ENCODE measurements at regions not wholly inside any gene's neighbourhood (a gene's known extent, or its start where the extent isn't known, plus 50 kb on each side); places are given as distances from the start of the nearest gene placed in this dataset.

DNA sequence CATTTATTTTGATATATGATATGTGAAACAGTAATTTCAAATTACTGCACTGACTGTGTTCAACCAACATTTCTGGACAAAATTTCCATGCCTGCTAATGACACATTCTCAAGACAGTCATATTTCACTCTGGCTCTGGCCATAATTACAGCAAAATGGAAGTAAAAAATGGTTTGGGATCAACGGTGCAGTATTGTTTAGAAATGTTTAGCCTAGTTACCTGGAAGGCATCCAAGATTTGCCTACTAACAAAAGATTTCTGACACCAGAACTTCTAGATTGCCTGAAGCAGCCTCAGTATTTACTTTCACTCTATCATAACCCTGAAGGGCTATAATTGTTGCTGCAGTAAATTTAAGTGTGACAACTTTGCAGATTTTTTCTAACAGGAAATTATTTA is 416.3 kb downstream of the PCDH10 start (continued):
- TF ChIP-seq, protein P1, sequence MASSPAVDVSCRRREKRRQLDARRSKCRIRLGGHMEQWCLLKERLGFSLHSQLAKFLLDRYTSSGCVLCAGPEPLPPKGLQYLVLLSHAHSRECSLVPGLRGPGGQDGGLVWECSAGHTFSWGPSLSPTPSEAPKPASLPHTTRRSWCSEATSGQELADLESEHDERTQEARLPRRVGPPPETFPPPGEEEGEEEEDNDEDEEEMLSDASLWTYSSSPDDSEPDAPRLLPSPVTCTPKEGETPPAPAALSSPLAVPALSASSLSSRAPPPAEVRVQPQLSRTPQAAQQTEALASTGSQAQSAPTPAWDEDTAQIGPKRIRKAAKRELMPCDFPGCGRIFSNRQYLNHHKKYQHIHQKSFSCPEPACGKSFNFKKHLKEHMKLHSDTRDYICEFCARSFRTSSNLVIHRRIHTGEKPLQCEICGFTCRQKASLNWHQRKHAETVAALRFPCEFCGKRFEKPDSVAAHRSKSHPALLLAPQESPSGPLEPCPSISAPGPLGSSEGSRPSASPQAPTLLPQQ (tag by site-specific recombination; IDR thresholded peaks at IDR 0.05), result no peak
- TF ChIP-seq TRIM28 (IDR thresholded peaks at IDR 0.05; ENCODE audit: borderline replicate concordance, low read length), result peak; percentile 67; the same call in 1 of the 2 replicates
- TF ChIP-seq ZSCAN16 (tag by site-specific recombination; IDR thresholded peaks at IDR 0.05), result no peak
- TF ChIP-seq WT1 (tag by site-specific recombination; IDR thresholded peaks at IDR 0.05), result 0 out of 2 replicates have a peak, but pooled peaks have one; percentile 48
- TF ChIP-seq GLI4 (tag by site-specific recombination; IDR thresholded peaks at IDR 0.05), result no peak
- no peak for TF ChIP-seq ZNF266 (tag by site-specific recombination; IDR thresholded peaks at IDR 0.05; ENCODE audit: low read depth)
- TF ChIP-seq EGR2 (tag by site-specific recombination; IDR thresholded peaks at IDR 0.05; ENCODE audit: low read depth), result no peak
- TF ChIP-seq ZNF623 (tag by site-specific recombination; IDR thresholded peaks at IDR 0.05), result no peak
- no peak for TF ChIP-seq IKZF3 (tag by site-specific recombination; IDR thresholded peaks at IDR 0.05)
- peak; percentile 26; the same call in 1 of the 2 replicates for TF ChIP-seq SP7 (tag by site-specific recombination; IDR thresholded peaks at IDR 0.05)
- TF ChIP-seq, protein P2, sequence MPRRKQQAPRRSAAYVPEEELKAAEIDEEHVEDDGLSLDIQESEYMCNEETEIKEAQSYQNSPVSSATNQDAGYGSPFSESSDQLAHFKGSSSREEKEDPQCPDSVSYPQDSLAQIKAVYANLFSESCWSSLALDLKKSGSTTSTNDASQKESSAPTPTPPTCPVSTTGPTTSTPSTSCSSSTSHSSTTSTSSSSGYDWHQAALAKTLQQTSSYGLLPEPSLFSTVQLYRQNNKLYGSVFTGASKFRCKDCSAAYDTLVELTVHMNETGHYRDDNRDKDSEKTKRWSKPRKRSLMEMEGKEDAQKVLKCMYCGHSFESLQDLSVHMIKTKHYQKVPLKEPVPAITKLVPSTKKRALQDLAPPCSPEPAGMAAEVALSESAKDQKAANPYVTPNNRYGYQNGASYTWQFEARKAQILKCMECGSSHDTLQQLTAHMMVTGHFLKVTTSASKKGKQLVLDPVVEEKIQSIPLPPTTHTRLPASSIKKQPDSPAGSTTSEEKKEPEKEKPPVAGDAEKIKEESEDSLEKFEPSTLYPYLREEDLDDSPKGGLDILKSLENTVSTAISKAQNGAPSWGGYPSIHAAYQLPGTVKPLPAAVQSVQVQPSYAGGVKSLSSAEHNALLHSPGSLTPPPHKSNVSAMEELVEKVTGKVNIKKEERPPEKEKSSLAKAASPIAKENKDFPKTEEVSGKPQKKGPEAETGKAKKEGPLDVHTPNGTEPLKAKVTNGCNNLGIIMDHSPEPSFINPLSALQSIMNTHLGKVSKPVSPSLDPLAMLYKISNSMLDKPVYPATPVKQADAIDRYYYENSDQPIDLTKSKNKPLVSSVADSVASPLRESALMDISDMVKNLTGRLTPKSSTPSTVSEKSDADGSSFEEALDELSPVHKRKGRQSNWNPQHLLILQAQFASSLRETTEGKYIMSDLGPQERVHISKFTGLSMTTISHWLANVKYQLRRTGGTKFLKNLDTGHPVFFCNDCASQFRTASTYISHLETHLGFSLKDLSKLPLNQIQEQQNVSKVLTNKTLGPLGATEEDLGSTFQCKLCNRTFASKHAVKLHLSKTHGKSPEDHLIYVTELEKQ (tag by site-specific recombination; IDR thresholded peaks at IDR 0.05; ENCODE audit: borderline replicate concordance), result no peak
- no peak for TF ChIP-seq ZNF24 (tag by site-specific recombination; IDR thresholded peaks at IDR 0.05)
- no peak for TF ChIP-seq ZNF248 (tag by site-specific recombination; IDR thresholded peaks at IDR 0.05)
- TF ChIP-seq, protein P3, sequence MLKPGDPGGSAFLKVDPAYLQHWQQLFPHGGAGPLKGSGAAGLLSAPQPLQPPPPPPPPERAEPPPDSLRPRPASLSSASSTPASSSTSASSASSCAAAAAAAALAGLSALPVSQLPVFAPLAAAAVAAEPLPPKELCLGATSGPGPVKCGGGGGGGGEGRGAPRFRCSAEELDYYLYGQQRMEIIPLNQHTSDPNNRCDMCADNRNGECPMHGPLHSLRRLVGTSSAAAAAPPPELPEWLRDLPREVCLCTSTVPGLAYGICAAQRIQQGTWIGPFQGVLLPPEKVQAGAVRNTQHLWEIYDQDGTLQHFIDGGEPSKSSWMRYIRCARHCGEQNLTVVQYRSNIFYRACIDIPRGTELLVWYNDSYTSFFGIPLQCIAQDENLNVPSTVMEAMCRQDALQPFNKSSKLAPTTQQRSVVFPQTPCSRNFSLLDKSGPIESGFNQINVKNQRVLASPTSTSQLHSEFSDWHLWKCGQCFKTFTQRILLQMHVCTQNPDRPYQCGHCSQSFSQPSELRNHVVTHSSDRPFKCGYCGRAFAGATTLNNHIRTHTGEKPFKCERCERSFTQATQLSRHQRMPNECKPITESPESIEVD (tag by site-specific recombination; IDR thresholded peaks at IDR 0.05), result peak; percentile 72
- TF ChIP-seq, protein P4, sequence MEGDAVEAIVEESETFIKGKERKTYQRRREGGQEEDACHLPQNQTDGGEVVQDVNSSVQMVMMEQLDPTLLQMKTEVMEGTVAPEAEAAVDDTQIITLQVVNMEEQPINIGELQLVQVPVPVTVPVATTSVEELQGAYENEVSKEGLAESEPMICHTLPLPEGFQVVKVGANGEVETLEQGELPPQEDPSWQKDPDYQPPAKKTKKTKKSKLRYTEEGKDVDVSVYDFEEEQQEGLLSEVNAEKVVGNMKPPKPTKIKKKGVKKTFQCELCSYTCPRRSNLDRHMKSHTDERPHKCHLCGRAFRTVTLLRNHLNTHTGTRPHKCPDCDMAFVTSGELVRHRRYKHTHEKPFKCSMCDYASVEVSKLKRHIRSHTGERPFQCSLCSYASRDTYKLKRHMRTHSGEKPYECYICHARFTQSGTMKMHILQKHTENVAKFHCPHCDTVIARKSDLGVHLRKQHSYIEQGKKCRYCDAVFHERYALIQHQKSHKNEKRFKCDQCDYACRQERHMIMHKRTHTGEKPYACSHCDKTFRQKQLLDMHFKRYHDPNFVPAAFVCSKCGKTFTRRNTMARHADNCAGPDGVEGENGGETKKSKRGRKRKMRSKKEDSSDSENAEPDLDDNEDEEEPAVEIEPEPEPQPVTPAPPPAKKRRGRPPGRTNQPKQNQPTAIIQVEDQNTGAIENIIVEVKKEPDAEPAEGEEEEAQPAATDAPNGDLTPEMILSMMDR (tag by site-specific recombination; IDR thresholded peaks at IDR 0.05), result no peak
- TF ChIP-seq, protein P5, sequence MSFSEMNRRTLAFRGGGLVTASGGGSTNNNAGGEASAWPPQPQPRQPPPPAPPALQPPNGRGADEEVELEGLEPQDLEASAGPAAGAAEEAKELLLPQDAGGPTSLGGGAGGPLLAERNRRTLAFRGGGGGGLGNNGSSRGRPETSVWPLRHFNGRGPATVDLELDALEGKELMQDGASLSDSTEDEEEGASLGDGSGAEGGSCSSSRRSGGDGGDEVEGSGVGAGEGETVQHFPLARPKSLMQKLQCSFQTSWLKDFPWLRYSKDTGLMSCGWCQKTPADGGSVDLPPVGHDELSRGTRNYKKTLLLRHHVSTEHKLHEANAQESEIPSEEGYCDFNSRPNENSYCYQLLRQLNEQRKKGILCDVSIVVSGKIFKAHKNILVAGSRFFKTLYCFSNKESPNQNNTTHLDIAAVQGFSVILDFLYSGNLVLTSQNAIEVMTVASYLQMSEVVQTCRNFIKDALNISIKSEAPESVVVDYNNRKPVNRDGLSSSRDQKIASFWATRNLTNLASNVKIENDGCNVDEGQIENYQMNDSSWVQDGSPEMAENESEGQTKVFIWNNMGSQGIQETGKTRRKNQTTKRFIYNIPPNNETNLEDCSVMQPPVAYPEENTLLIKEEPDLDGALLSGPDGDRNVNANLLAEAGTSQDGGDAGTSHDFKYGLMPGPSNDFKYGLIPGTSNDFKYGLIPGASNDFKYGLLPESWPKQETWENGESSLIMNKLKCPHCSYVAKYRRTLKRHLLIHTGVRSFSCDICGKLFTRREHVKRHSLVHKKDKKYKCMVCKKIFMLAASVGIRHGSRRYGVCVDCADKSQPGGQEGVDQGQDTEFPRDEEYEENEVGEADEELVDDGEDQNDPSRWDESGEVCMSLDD (tag by site-specific recombination; IDR thresholded peaks at IDR 0.05), result no peak
- peak; percentile 44; the same call in 1 of the 2 replicates for TF ChIP-seq MEIS1 (CRISPR knock-in tag; IDR thresholded peaks at IDR 0.05; ENCODE audit: borderline replicate concordance)
- no peak for TF ChIP-seq GLIS2 (tag by site-specific recombination; IDR thresholded peaks at IDR 0.05)
- TF ChIP-seq, protein P6, sequence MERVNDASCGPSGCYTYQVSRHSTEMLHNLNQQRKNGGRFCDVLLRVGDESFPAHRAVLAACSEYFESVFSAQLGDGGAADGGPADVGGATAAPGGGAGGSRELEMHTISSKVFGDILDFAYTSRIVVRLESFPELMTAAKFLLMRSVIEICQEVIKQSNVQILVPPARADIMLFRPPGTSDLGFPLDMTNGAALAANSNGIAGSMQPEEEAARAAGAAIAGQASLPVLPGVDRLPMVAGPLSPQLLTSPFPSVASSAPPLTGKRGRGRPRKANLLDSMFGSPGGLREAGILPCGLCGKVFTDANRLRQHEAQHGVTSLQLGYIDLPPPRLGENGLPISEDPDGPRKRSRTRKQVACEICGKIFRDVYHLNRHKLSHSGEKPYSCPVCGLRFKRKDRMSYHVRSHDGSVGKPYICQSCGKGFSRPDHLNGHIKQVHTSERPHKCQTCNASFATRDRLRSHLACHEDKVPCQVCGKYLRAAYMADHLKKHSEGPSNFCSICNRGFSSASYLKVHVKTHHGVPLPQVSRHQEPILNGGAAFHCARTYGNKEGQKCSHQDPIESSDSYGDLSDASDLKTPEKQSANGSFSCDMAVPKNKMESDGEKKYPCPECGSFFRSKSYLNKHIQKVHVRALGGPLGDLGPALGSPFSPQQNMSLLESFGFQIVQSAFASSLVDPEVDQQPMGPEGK (tag by site-specific recombination; IDR thresholded peaks at IDR 0.05), result no peak
- no peak for TF ChIP-seq ZNF37A (tag by site-specific recombination; IDR thresholded peaks at IDR 0.05)
- no peak for TF ChIP-seq ZNF354C (tag by site-specific recombination; IDR thresholded peaks at IDR 0.05; ENCODE audit: borderline replicate concordance, low read depth)
- no peak for TF ChIP-seq ZNF133 (tag by site-specific recombination; IDR thresholded peaks at IDR 0.05)
